ENCODE measurements at regions not wholly inside any gene's neighbourhood (a gene's known extent, or its start where the extent isn't known, plus 50 kb on each side); places are given as distances from the start of the nearest gene placed in this dataset.

GRCh38 chr5:52498607-52499006 is 289.1 kb upstream of the ITGA1 start:
- H3K36me3 ChIP-seq (ENCODE audit: control insufficient read depth, insufficient read depth, low read length), result no peaks in the 10 kb centered on the region
- no peak for TF ChIP-seq CTCF (IDR thresholded peaks at IDR 0.05; ENCODE audit: insufficient read depth, low read length, poor library complexity, severe bottlenecking)
- DNase-seq (ENCODE audit: extremely low read depth, insufficient read length), result no peak
- no peak overlapping the region for H3K4me3 ChIP-seq (replicated peaks; ENCODE audit: low read depth, low read length)
- no peaks in the 10 kb centered on the region for H3K27me3 ChIP-seq (replicated peaks; ENCODE audit: control insufficient read depth, insufficient read depth, low read length)

DNA sequence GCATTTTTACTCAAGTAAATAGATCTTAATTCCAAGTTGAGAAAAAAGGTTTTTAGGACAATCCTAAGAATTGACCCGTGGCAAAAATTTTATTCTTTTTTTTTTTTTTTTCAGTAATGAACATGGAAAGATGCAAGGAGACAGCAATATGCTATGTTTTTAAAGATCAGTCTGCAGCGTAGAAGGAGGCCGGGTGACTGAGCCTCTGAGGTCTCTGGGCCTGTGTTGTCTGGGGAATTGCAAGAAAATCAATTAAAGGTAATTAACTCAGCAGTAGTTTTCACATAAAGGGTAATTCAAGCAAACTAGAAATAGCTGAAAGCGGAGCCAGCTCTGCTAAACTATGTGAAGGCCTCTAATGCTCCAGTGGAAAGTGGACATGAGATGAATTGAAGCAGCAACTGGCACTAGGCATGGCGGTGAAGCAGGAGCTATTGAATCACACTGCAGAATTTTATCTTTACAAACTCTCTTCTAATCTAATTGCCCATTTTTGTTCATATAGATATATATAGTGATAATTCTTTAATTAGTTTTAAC is 285.2 kb upstream of the ITGA1 start:
- DNase-seq (ENCODE audit: extremely low read depth, insufficient read length), result no peak
- no peak for TF ChIP-seq CTCF (IDR thresholded peaks at IDR 0.05; ENCODE audit: insufficient read depth, low read length, poor library complexity, severe bottlenecking)
- no peaks in the 10 kb centered on the region for H3K36me3 ChIP-seq (ENCODE audit: control insufficient read depth, insufficient read depth, low read length)
- no peak overlapping the region for H3K4me3 ChIP-seq (replicated peaks; ENCODE audit: low read depth, low read length)
- no peaks in the 10 kb centered on the region for H3K27me3 ChIP-seq (replicated peaks; ENCODE audit: control insufficient read depth, insufficient read depth, low read length)

DNA sequence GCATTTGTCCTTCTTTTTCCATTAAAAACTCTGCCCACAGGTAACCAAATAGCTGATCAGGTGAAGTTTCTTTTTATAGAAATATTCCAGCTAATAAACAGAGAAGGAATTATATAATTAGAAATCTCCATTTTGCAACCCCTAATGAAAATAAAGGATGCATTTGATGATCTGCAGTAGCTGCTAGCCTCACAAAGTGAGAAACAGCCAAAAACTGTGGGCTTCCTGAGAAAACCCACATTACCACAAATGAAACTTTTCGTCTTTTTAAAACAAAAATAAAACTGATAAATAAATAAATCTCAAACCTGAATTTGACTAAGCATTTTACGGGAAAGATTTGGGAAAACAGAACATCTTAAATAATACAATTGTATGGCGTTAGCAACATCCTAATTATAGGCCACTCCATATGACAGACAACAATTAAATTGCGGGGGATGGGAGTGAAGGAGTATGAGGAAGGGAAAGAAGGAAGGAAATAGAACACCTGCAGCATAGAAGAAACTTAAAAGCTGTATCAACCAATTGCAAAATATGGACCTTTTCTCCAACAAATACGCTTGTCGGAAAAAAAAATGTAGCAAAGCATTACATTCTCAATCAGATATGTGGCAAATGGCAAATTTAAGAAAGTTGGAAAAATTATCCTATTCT is 283.0 kb upstream of the ITGA1 start:
- no peak overlapping the region for H3K4me3 ChIP-seq (replicated peaks; ENCODE audit: low read depth, low read length)
- no peak for DNase-seq (ENCODE audit: extremely low read depth, insufficient read length)
- no peak for TF ChIP-seq CTCF (IDR thresholded peaks at IDR 0.05; ENCODE audit: insufficient read depth, low read length, poor library complexity, severe bottlenecking)
- H3K36me3 ChIP-seq (ENCODE audit: control insufficient read depth, insufficient read depth, low read length), result no peaks in the 10 kb centered on the region
- no peaks in the 10 kb centered on the region for H3K27me3 ChIP-seq (replicated peaks; ENCODE audit: control insufficient read depth, insufficient read depth, low read length)

DNA sequence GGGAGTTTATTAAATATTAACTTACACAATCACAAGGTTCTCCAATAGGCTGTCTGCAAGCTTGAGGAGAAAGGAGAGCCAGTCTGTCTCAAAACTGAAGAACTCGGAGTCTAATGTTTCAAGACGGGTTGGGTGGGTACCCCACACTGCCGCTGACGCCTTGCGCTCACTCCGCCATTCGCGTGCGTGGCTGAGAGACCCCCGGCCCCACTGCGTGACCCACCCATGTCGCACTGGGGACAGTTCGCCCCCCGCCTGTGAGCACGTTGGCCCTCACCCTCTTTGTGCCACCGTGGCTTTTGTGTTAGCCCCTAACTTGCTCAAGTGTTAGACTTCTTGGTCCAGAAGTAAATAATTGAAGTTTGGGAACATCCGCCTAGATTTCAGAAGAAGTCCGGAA is 270.0 kb upstream of the ITGA1 start:
- TF ChIP-seq CTCF (IDR thresholded peaks at IDR 0.05; ENCODE audit: insufficient read depth, low read length, poor library complexity, severe bottlenecking), result no peak

DNA sequence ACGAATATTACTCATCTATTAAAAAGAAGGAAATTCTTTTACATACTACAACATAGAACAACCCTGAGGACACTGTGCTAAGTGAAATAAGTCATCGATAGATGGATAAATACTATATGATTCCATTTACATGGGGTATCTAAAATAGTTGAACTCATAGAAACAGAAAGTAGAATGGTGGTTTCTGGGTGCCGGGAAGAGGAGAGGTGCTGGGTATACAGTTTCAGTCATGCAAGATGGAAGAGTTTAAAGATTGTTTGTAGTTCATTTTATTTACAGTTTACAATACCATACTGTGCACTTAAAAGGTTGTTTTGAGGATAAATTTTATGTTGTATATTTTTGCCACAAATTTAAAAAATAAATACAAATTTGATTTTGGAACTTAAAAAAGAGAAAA is 267.5 kb upstream of the ITGA1 start:
- H3K36me3 ChIP-seq (ENCODE audit: control insufficient read depth, insufficient read depth, low read length), result no peaks in the 10 kb centered on the region
- no peaks in the 10 kb centered on the region for H3K27me3 ChIP-seq (replicated peaks; ENCODE audit: control insufficient read depth, insufficient read depth, low read length)
- no peak overlapping the region for H3K4me3 ChIP-seq (replicated peaks; ENCODE audit: low read depth, low read length)
- no peak for TF ChIP-seq CTCF (IDR thresholded peaks at IDR 0.05; ENCODE audit: insufficient read depth, low read length, poor library complexity, severe bottlenecking)
- no peak for DNase-seq (ENCODE audit: extremely low read depth, insufficient read length)

More for the DNA sequence above, 270.0 kb upstream of the ITGA1 start:
- Histone ChIP-seq H3K27me3 (replicated peaks; ENCODE audit: control insufficient read depth, insufficient read depth, low read length) (no peaks in the 10 kb centered on the region), H3K36me3 (ENCODE audit: control insufficient read depth, insufficient read depth, low read length) (no peaks in the 10 kb centered on the region), H3K4me3 (replicated peaks; ENCODE audit: low read depth, low read length) (no peak overlapping the region)
- no peak for DNase-seq (ENCODE audit: extremely low read depth, insufficient read length)
